ENCODE measurements at regions not wholly inside any gene's neighbourhood (a gene's known extent, or its start where the extent isn't known, plus 50 kb on each side); places are given as distances from the start of the nearest gene placed in this dataset.
A peak's percentile ranks its signal among the peaks of the same experiment; 100 is the strongest.

DNA sequence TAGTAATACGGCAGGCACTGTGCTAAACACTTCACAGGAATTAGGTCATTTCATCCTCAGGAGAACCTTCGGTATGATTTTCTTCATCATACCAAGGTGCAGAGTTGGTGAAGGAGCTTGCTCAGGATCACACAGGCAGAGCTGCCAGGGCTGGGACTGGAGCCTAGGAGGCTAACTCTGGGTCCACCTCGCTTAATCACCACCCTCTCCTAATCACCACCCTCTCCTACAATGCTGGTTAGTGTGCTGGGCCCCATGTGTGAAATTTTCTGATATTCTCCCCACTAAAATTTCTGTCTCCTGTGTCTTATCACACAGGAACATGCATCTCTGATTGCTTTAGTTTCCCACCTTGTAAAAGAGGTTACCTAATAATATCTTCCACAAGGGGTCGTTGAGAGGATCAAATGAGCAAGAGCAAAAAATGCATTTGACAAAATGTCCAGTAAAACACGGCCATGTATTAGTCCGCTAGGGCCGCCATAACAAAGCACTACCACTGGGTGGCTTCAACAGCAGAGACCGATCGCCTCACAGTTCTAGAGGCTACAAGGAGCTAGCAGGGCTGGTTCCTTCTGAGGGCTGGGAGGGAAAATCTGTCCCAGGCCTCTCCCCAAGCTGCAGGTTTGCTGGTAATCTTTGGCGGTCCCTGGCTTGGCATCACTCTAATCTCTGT lies 128.2 kb upstream of the NFIB start:
- Histone ChIP-seq H3K27ac (ENCODE audit: low read depth) (no peak overlapping the region), H3K4me3 (no peak overlapping the region), H3K4me1 (ENCODE audit: insufficient read depth) (no peaks in the 10 kb centered on the region), H3K9me2 (ENCODE audit: insufficient read depth) (no peaks in the 10 kb centered on the region), H3K4me2 (no peak overlapping the region), H3F3A (replicated peaks; ENCODE audit: low read depth) (no peaks in the 10 kb centered on the region), H3K27me3 (ENCODE audit: insufficient read depth) (no peaks in the 10 kb centered on the region), H3K79me2 (replicated peaks; ENCODE audit: insufficient read depth) (no peaks in the 10 kb centered on the region), H2AFZ (no peak overlapping the region; the same call in 1 of the 2 replicates), H3K36me3 (ENCODE audit: insufficient read depth) (no peaks in the 10 kb centered on the region), H4K20me1 (replicated peaks; ENCODE audit: insufficient read depth) (no peaks in the 10 kb centered on the region)
- Mint-ChIP-seq H3K27ac (no peak overlapping the region), H3K36me3 (ENCODE audit: low read depth) (no peaks in the 10 kb centered on the region), H3K4me3 (no peak overlapping the region), H3K4me1 (peaks cover 7% of the 10 kb centered on the region), H3K9me3 (no peaks in the 10 kb centered on the region), H3K27me3 (ENCODE audit: insufficient read depth, low read depth, poor library complexity) (no peaks in the 10 kb centered on the region)
- DNase-seq (ENCODE audit: low spot score) (peak; percentile 87), ATAC-seq (peak; percentile 99)
- TF ChIP-seq, protein P1, sequence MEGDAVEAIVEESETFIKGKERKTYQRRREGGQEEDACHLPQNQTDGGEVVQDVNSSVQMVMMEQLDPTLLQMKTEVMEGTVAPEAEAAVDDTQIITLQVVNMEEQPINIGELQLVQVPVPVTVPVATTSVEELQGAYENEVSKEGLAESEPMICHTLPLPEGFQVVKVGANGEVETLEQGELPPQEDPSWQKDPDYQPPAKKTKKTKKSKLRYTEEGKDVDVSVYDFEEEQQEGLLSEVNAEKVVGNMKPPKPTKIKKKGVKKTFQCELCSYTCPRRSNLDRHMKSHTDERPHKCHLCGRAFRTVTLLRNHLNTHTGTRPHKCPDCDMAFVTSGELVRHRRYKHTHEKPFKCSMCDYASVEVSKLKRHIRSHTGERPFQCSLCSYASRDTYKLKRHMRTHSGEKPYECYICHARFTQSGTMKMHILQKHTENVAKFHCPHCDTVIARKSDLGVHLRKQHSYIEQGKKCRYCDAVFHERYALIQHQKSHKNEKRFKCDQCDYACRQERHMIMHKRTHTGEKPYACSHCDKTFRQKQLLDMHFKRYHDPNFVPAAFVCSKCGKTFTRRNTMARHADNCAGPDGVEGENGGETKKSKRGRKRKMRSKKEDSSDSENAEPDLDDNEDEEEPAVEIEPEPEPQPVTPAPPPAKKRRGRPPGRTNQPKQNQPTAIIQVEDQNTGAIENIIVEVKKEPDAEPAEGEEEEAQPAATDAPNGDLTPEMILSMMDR (conservative IDR thresholded peaks at IDR 0.05; ENCODE audit: low read depth in 2 of 2), result peak; percentile 75
- TF ChIP-seq CREB1 (CRISPR knock-in tag; IDR thresholded peaks at IDR 0.05; ENCODE audit: low read depth), result no peak
- no peak for TF ChIP-seq ZNF114 (CRISPR knock-in tag; IDR thresholded peaks at IDR 0.05)

- H3K4me1 Mint-ChIP-seq, result peaks cover 7% of the 10 kb centered on the region
- H3K36me3 Mint-ChIP-seq (ENCODE audit: low read depth), result no peaks in the 10 kb centered on the region
Observed at GRCh38 chr9:14441115-14441514, 127.2 kb upstream of the NFIB start.

DNA sequence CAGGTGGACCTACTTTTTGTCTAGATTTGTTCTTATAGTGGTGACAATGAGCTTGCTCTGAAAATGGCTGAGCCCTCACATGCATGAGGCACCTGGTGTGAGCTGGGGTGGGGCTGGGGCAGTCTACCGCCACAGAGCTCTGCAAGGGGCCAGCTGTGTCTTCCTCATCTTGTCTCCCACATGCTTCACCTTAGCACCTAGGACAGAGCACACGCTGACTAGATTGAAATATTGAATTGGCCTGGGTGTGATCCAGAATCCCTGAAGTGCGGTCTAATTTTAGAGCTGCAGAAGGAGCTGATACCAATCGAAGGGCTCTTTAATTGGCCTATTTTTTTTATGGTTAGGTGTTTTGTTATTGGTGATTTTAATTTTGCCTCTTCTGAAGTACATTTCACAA lies 126.1 kb upstream of the NFIB start:
- H3F3A ChIP-seq (replicated peaks; ENCODE audit: low read depth), result no peaks in the 10 kb centered on the region
- no peaks in the 10 kb centered on the region for H3K9me2 ChIP-seq (ENCODE audit: insufficient read depth)
- H3K27me3 Mint-ChIP-seq (ENCODE audit: insufficient read depth, low read depth, poor library complexity), result no peaks in the 10 kb centered on the region
- H3K27me3 ChIP-seq (ENCODE audit: insufficient read depth), result no peaks in the 10 kb centered on the region
- ATAC-seq (no peak), DNase-seq (ENCODE audit: low spot score) (no peak)
- TF ChIP-seq, protein P2, sequence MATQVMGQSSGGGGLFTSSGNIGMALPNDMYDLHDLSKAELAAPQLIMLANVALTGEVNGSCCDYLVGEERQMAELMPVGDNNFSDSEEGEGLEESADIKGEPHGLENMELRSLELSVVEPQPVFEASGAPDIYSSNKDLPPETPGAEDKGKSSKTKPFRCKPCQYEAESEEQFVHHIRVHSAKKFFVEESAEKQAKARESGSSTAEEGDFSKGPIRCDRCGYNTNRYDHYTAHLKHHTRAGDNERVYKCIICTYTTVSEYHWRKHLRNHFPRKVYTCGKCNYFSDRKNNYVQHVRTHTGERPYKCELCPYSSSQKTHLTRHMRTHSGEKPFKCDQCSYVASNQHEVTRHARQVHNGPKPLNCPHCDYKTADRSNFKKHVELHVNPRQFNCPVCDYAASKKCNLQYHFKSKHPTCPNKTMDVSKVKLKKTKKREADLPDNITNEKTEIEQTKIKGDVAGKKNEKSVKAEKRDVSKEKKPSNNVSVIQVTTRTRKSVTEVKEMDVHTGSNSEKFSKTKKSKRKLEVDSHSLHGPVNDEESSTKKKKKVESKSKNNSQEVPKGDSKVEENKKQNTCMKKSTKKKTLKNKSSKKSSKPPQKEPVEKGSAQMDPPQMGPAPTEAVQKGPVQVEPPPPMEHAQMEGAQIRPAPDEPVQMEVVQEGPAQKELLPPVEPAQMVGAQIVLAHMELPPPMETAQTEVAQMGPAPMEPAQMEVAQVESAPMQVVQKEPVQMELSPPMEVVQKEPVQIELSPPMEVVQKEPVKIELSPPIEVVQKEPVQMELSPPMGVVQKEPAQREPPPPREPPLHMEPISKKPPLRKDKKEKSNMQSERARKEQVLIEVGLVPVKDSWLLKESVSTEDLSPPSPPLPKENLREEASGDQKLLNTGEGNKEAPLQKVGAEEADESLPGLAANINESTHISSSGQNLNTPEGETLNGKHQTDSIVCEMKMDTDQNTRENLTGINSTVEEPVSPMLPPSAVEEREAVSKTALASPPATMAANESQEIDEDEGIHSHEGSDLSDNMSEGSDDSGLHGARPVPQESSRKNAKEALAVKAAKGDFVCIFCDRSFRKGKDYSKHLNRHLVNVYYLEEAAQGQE (IDR thresholded peaks at IDR 0.05; ENCODE audit: unreplicated experiment), result no peak
- no peak for TF ChIP-seq ETS1 (IDR thresholded peaks at IDR 0.05)
- H2AFZ ChIP-seq, result peak overlapping the region; percentile 72; the same call in 1 of the 2 replicates
- no peaks in the 10 kb centered on the region for H3K79me2 ChIP-seq (replicated peaks; ENCODE audit: insufficient read depth)
- H3K36me3 Mint-ChIP-seq (ENCODE audit: low read depth), result no peaks in the 10 kb centered on the region
- H3K27ac Mint-ChIP-seq, result no peak overlapping the region
- no peaks in the 10 kb centered on the region for H3K9me3 Mint-ChIP-seq
- no peaks in the 10 kb centered on the region for H4K20me1 ChIP-seq (replicated peaks; ENCODE audit: insufficient read depth)
- no peaks in the 10 kb centered on the region for H3K4me1 ChIP-seq (ENCODE audit: insufficient read depth)
- H3K4me1 Mint-ChIP-seq, result peaks cover 7% of the 10 kb centered on the region
- no peak overlapping the region for H3K4me3 ChIP-seq
- H3K4me2 ChIP-seq, result no peak overlapping the region
- H3K27ac ChIP-seq (ENCODE audit: low read depth), result no peak overlapping the region
- H3K4me3 Mint-ChIP-seq, result no peak overlapping the region
- no peaks in the 10 kb centered on the region for H3K36me3 ChIP-seq (ENCODE audit: insufficient read depth)

More at GRCh38 chr9:14441115-14441514, 127.2 kb upstream of the NFIB start:
- Histone ChIP-seq H3K27me3 (ENCODE audit: insufficient read depth) (no peaks in the 10 kb centered on the region), H3K4me1 (ENCODE audit: insufficient read depth) (no peaks in the 10 kb centered on the region), H3K9me2 (ENCODE audit: insufficient read depth) (no peaks in the 10 kb centered on the region), H3K79me2 (replicated peaks; ENCODE audit: insufficient read depth) (no peaks in the 10 kb centered on the region), H2AFZ (no peak overlapping the region), H3K27ac (ENCODE audit: low read depth) (no peak overlapping the region), H3K4me3 (no peak overlapping the region), H3K4me2 (no peak overlapping the region), H4K20me1 (replicated peaks; ENCODE audit: insufficient read depth) (no peaks in the 10 kb centered on the region), H3F3A (replicated peaks; ENCODE audit: low read depth) (no peaks in the 10 kb centered on the region), H3K36me3 (ENCODE audit: insufficient read depth) (no peaks in the 10 kb centered on the region)
- no peaks in the 10 kb centered on the region for H3K27me3 Mint-ChIP-seq (ENCODE audit: insufficient read depth, low read depth, poor library complexity)
- H3K9me3 Mint-ChIP-seq, result no peaks in the 10 kb centered on the region
- H3K4me3 Mint-ChIP-seq, result no peak overlapping the region
- ATAC-seq (no peak), DNase-seq (ENCODE audit: low spot score) (no peak)
- no peak for TF ChIP-seq EZH2 (IDR thresholded peaks at IDR 0.05; ENCODE audit: low read depth, unreplicated experiment)
- no peak for TF ChIP-seq JUNB (IDR thresholded peaks at IDR 0.05; ENCODE audit: unreplicated experiment)
- TF ChIP-seq ZNF114 (CRISPR knock-in tag; IDR thresholded peaks at IDR 0.05), result no peak
- no peak for TF ChIP-seq CREB1 (CRISPR knock-in tag; IDR thresholded peaks at IDR 0.05; ENCODE audit: low read depth)
- TF ChIP-seq STAT1 (IDR thresholded peaks at IDR 0.05; ENCODE audit: unreplicated experiment), result no peak
- H3K27ac Mint-ChIP-seq, result no peak overlapping the region
